ENCODE measurements at regions not wholly inside any gene's neighbourhood (a gene's known extent, or its start where the extent isn't known, plus 50 kb on each side); places are given as distances from the start of the nearest gene placed in this dataset.

DNA sequence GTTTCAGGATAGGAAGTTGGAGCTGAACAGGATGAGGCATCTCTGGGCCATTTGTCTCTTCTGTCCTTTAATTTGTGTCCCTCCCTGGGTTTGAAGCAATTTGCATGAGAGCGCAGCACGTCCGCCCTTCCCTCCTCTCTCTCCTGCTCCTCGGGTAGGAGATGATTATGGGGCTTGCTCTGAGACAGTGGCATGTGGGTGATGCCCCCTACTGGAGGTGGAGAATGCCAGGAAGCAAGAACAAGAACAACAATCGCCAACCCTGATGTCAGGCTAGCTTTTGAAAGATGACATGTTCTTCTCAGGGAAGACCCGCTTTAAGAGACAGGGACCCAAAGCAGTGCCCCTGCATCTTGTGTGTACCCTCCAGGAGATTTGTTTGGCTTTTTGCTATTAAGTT is 63.9 kb upstream of the LOXL4 start:
- ChIA-PET CTCF (ENCODE audit: partially characterized antibody) (interaction anchor here (0.9 to 3.9 kb wide), 27 partner anchors 9 to 181 kb away, joined by 3 to 26 read pairs (median 4); partner anchors contain the start of gene LOXL4), POLR2A (ENCODE audit: partially characterized antibody) (interaction anchor here (1.5 kb wide), 1 partner anchor 9 kb away, joined by 3 read pairs; no protein-coding TSS in a partner anchor)
- H4K20me1 ChIP-seq (replicated peaks in 1 of 2; ENCODE audit: control insufficient read depth in 1 of 2, insufficient read depth in 2 of 2, low read length in 2 of 2), result no peaks in the 10 kb centered on the region
- 0 out of 2 replicates have a peak overlapping the region, but pooled peaks have one; percentile 48 for H2AFZ ChIP-seq (ENCODE audit: low read length)
- H3K23me2 ChIP-seq (ENCODE audit: low read depth, low read length), result no peaks in the 10 kb centered on the region
- H3K56ac ChIP-seq (replicated peaks; ENCODE audit: insufficient read length, low read depth, low read length), result no peak overlapping the region
- H3K9me3 ChIP-seq (ENCODE audit: insufficient read depth in 2 of 2, low read depth in 1 of 2, low read length in 1 of 2), result no peaks in the 10 kb centered on the region
- H2BK15ac ChIP-seq (ENCODE audit: low read length), result no peak overlapping the region
- H3K27ac ChIP-seq (ENCODE audit: low read depth, low read length), result no peak overlapping the region
- no peak overlapping the region for H3K18ac ChIP-seq (ENCODE audit: extremely low read depth, low read length)
- no peak overlapping the region for H3K14ac ChIP-seq (ENCODE audit: insufficient read length)
- H2BK5ac ChIP-seq (ENCODE audit: low read depth, low read length), result no peak overlapping the region
- H3K4me3 ChIP-seq (ENCODE audit: extremely low read depth in 1 of 4, insufficient read depth in 2 of 4, low read depth in 3 of 4, low read length in 4 of 4), result no peak overlapping the region
- no peaks in the 10 kb centered on the region for H3K79me2 ChIP-seq (ENCODE audit: control insufficient read depth in 1 of 2, insufficient read depth in 2 of 2, low read length in 2 of 2)
- H3K23ac ChIP-seq (ENCODE audit: insufficient read length), result no peak overlapping the region
- H3K4ac ChIP-seq (replicated peaks; ENCODE audit: insufficient read length, low read depth, low read length), result no peak overlapping the region
- 26% methylated on average over 6 of the region's 6 CpGs; no CpG with 5 or more reads in 1 of the 2 experiments for WGBS, 2 experiments (ENCODE audit: extremely low coverage in 1 of 2, insufficient coverage in 1 of 2, insufficient read length in 1 of 2, insufficient replicate concordance in 2 of 2, low coverage in 1 of 2, low lambda C conversion rate in 2 of 2, missing lambda C conversion rate in 1 of 2)
- H3K27me3 ChIP-seq (replicated peaks in 1 of 4; ENCODE audit: control insufficient read depth in 3 of 4, extremely low read depth in 1 of 4, insufficient read depth in 3 of 4, low read length in 3 of 4), result no peaks in the 10 kb centered on the region
- no peak overlapping the region for H4K8ac ChIP-seq (ENCODE audit: extremely low read depth, insufficient read depth, low read length)
- TF ChIP-seq EGR1 (IDR thresholded peaks at IDR 0.05; ENCODE audit: borderline replicate concordance, low read depth, low read length) (no peak), EP300 (IDR thresholded peaks at IDR 0.05; ENCODE audit: borderline replicate concordance in 1 of 2, low read depth in 2 of 2, low read length in 2 of 2) (no peak), TEAD4 (IDR thresholded peaks at IDR 0.05; ENCODE audit: low read depth, low read length) (0 out of 2 replicates have a peak, but pooled peaks have one; percentile 67), YY1 (IDR thresholded peaks at IDR 0.05; ENCODE audit: low read depth, low read length) (0 out of 2 replicates have a peak, but pooled peaks have one; percentile 14), TBP (IDR thresholded peaks at IDR 0.05; ENCODE audit: low read depth, low read length) (peak; percentile 25; the same call in 1 of the 2 replicates), RAD21 (IDR thresholded peaks at IDR 0.05 in 1 of 2, conservative IDR thresholded peaks at IDR 0.05 in 1 of 2; ENCODE audit: low read depth in 2 of 2, low read length in 2 of 2) (peak; percentile 72 to 79)
- TF ChIP-seq, protein P1, sequence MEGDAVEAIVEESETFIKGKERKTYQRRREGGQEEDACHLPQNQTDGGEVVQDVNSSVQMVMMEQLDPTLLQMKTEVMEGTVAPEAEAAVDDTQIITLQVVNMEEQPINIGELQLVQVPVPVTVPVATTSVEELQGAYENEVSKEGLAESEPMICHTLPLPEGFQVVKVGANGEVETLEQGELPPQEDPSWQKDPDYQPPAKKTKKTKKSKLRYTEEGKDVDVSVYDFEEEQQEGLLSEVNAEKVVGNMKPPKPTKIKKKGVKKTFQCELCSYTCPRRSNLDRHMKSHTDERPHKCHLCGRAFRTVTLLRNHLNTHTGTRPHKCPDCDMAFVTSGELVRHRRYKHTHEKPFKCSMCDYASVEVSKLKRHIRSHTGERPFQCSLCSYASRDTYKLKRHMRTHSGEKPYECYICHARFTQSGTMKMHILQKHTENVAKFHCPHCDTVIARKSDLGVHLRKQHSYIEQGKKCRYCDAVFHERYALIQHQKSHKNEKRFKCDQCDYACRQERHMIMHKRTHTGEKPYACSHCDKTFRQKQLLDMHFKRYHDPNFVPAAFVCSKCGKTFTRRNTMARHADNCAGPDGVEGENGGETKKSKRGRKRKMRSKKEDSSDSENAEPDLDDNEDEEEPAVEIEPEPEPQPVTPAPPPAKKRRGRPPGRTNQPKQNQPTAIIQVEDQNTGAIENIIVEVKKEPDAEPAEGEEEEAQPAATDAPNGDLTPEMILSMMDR (IDR thresholded peaks at IDR 0.05; ENCODE audit: control extremely low read depth in 1 of 3, insufficient read depth in 1 of 3, low read depth in 1 of 3, low read length in 3 of 3), result peak; percentile 73 to 88 (median 80)
- TF ChIP-seq, protein P2, sequence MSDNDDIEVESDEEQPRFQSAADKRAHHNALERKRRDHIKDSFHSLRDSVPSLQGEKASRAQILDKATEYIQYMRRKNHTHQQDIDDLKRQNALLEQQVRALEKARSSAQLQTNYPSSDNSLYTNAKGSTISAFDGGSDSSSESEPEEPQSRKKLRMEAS (IDR thresholded peaks at IDR 0.05), result peak; percentile 39; the same call in 1 of the 2 replicates
- H3K9ac ChIP-seq (replicated peaks in 1 of 4; ENCODE audit: extremely low read depth in 1 of 4, low read depth in 3 of 4, low read length in 3 of 4), result no peak overlapping the region
- H2AK5ac ChIP-seq (ENCODE audit: low read depth, low read length), result no peak overlapping the region
- no peak overlapping the region for H2BK12ac ChIP-seq (ENCODE audit: low read depth, low read length)
- no peak overlapping the region for H2BK20ac ChIP-seq (ENCODE audit: low read length)
- no peaks in the 10 kb centered on the region for H3K79me1 ChIP-seq (ENCODE audit: low read depth, low read length)
- no peak overlapping the region for H2BK120ac ChIP-seq (replicated peaks; ENCODE audit: low read depth, low read length)
- H3K4me1 ChIP-seq (replicated peaks in 1 of 4; ENCODE audit: control insufficient read depth in 3 of 4, insufficient read depth in 4 of 4, low read length in 3 of 4), result no peaks in the 10 kb centered on the region
- H4K5ac ChIP-seq (ENCODE audit: insufficient read length, low read depth, low read length), result no peak overlapping the region
- DNase-seq (ENCODE audit: low read depth in 1 of 2, low spot score in 2 of 2) (peak; percentile 46 to 59), FAIRE-seq (peak; percentile 93)
- no peak overlapping the region for H4K91ac ChIP-seq (replicated peaks; ENCODE audit: insufficient read length, low read length)
- H3K4me2 ChIP-seq (ENCODE audit: insufficient read depth in 1 of 2, low read depth in 2 of 2, low read length in 2 of 2), result no peak overlapping the region
- H3K36me3 ChIP-seq (ENCODE audit: control insufficient read depth in 2 of 4, insufficient read depth in 4 of 4, low read length in 3 of 4), result no peaks in the 10 kb centered on the region

All from H1 (cell line).